Astrocyte (in vitro differentiated cells and primary cell): ENCODE measurements at regions not wholly inside any gene's neighbourhood (a gene's known extent, or its start where the extent isn't known, plus 50 kb on each side); places are given as distances from the start of the nearest gene placed in this dataset.

Source experiments
- DNase-seq: peaks from one replicate; pipeline ENCODE4 v3.0.0-alpha.2; 2010; ENCODE audit warnings: low read depth
- FAIRE-seq: peaks from 2 replicates; lab custom pipeline; 2011; peaks lifted over from hg19 to GRCh38; lab: Jason Lieb, UNC
- H2AFZ ChIP-seq: 2 replicates; pipeline ENCODE4 v1.6.0; 2012; ENCODE audit warnings: low read depth, low read length, inconsistent platforms
- H3K27ac ChIP-seq: 2 replicates; pipeline ENCODE4 v1.5.1; 2011; ENCODE audit warnings: low read depth, low read length, inconsistent platforms
- H3K27me3 ChIP-seq: 2 replicates; pipeline ENCODE4 v1.6.0; 2011; ENCODE audit warnings: low read length, inconsistent platforms; ENCODE audit not compliant: insufficient read depth
- H3K36me3 ChIP-seq: 2 replicates; pipeline ENCODE4 v1.5.1; 2011; ENCODE audit warnings: low read length, inconsistent platforms; ENCODE audit not compliant: insufficient read depth
- H3K4me1 ChIP-seq: 2 replicates; pipeline ENCODE4 v1.5.1; 2011; ENCODE audit warnings: low read length, inconsistent platforms; ENCODE audit not compliant: insufficient read depth
- H3K4me2 ChIP-seq: 2 replicates; pipeline ENCODE4 v1.6.0; 2012; ENCODE audit warnings: low read length, inconsistent platforms
- H3K4me3 ChIP-seq: 2 replicates; pipeline ENCODE4 v1.5.1; 2011; ENCODE audit warnings: low read depth, mild to moderate bottlenecking, low read length, inconsistent platforms; ENCODE audit not compliant: insufficient read depth
- H3K79me2 ChIP-seq: 2 replicates; pipeline ENCODE4 v1.6.0; 2012; ENCODE audit warnings: mild to moderate bottlenecking, low read length, inconsistent platforms; ENCODE audit not compliant: insufficient read depth
- H3K9ac ChIP-seq: 2 replicates; pipeline ENCODE4 v1.6.0; 2012; ENCODE audit warnings: mild to moderate bottlenecking, low read length, inconsistent platforms
- H3K9me3 ChIP-seq: 2 replicates; pipeline ENCODE4 v1.5.1; 2012; ENCODE audit warnings: low read depth, mild to moderate bottlenecking, low read length, inconsistent platforms; ENCODE audit not compliant: insufficient read depth
- H4K20me1 ChIP-seq: 2 replicates; pipeline ENCODE4 v1.6.0; 2012; ENCODE audit warnings: low read length, inconsistent platforms; ENCODE audit not compliant: insufficient read depth
- H3K27ac Mint-ChIP-seq: one replicate; pipeline ENCODE4 v1.8.0; 2021; ENCODE audit warnings: mild to moderate bottlenecking, mixed read lengths; ENCODE audit not compliant: unreplicated experiment
- H3K27me3 Mint-ChIP-seq: one replicate; pipeline ENCODE4 v1.8.0; 2021; ENCODE audit warnings: low read depth, mixed read lengths; ENCODE audit not compliant: unreplicated experiment
- H3K36me3 Mint-ChIP-seq: one replicate; pipeline ENCODE4 v1.8.0; 2021; ENCODE audit warnings: low read depth, mixed read lengths; ENCODE audit not compliant: unreplicated experiment
- H3K4me1 Mint-ChIP-seq: one replicate; pipeline ENCODE4 v1.8.0; 2021; ENCODE audit warnings: low read depth, mixed read lengths; ENCODE audit not compliant: unreplicated experiment
- H3K4me3 Mint-ChIP-seq: one replicate; pipeline ENCODE4 v1.8.0; 2021; ENCODE audit warnings: mild to moderate bottlenecking, moderate library complexity, mixed read lengths; ENCODE audit not compliant: unreplicated experiment
- H3K9me3 Mint-ChIP-seq: one replicate; pipeline ENCODE4 v1.8.0; 2021; ENCODE audit warnings: mild to moderate bottlenecking, mixed read lengths; ENCODE audit not compliant: unreplicated experiment
- CTCF ChIP-seq: IDR thresholded peaks from 2 replicates; pipeline ENCODE4 v1.5.1; 2011; ENCODE audit warnings: low read depth, mild to moderate bottlenecking, inconsistent platforms, low read length, moderate library complexity; ENCODE audit not compliant: insufficient read depth
- EZH2 ChIP-seq: IDR thresholded peaks from 2 replicates; pipeline ENCODE4 v1.6.1; 2012; ENCODE audit warnings: mild to moderate bottlenecking, low read length, inconsistent platforms; ENCODE audit not compliant: insufficient read depth

- Histone ChIP-seq H3K4me2 (no peak overlapping the region), H3K27me3 (peaks cover 2% of the 10 kb centered on the region), H3K27ac (no peak overlapping the region), H3K9ac (no peak overlapping the region), H3K36me3 (no peaks in the 10 kb centered on the region), H4K20me1 (no peaks in the 10 kb centered on the region), H2AFZ (no peak overlapping the region), H3K4me3 (no peak overlapping the region), H3K79me2 (no peaks in the 10 kb centered on the region), H3K4me1 (no peaks in the 10 kb centered on the region), H3K9me3 (no peaks in the 10 kb centered on the region)
- Mint-ChIP-seq H3K9me3 (peaks cover 2% of the 10 kb centered on the region), H3K27ac (no peak overlapping the region), H3K4me1 (no peaks in the 10 kb centered on the region), H3K36me3 (no peaks in the 10 kb centered on the region), H3K4me3 (no peak overlapping the region), H3K27me3 (no peaks in the 10 kb centered on the region)
- DNase-seq (no peak), FAIRE-seq (no peak)
- no peak for TF ChIP-seq CTCF
- no peak for TF ChIP-seq EZH2
Observed at GRCh38 chr5:118598311-118598710, 390.0 kb downstream of the DTWD2 start.

- H3K79me2 ChIP-seq = no peaks in the 10 kb centered on the region
- H3K4me3 ChIP-seq = no peak overlapping the region
- H3K36me3 Mint-ChIP-seq = no peaks in the 10 kb centered on the region
- no peaks in the 10 kb centered on the region for H3K27me3 Mint-ChIP-seq
- H4K20me1 ChIP-seq = no peaks in the 10 kb centered on the region
- H3K4me3 Mint-ChIP-seq = no peak overlapping the region
- H3K27ac Mint-ChIP-seq = no peak overlapping the region
- peaks cover 3% of the 10 kb centered on the region for H3K27me3 ChIP-seq
- no peak overlapping the region for H3K4me2 ChIP-seq
- no peak overlapping the region for H3K27ac ChIP-seq
- H3K9me3 ChIP-seq = no peaks in the 10 kb centered on the region
- no peak for FAIRE-seq
- no peak for DNase-seq
- H3K9me3 Mint-ChIP-seq = peaks cover 2% of the 10 kb centered on the region
- no peak overlapping the region for H2AFZ ChIP-seq
- TF ChIP-seq CTCF (no peak), EZH2 (no peak)
- no peak overlapping the region for H3K9ac ChIP-seq
- H3K36me3 ChIP-seq = no peaks in the 10 kb centered on the region
- no peaks in the 10 kb centered on the region for H3K4me1 Mint-ChIP-seq
- no peaks in the 10 kb centered on the region for H3K4me1 ChIP-seq
Observed at GRCh38 chr5:118597543-118597942, 390.8 kb downstream of the DTWD2 start.

- Histone ChIP-seq H3K36me3 (no peaks in the 10 kb centered on the region), H2AFZ (no peak overlapping the region), H4K20me1 (no peaks in the 10 kb centered on the region), H3K79me2 (no peaks in the 10 kb centered on the region), H3K4me1 (no peaks in the 10 kb centered on the region), H3K27ac (no peak overlapping the region), H3K4me3 (no peak overlapping the region), H3K27me3 (peaks cover 3% of the 10 kb centered on the region), H3K9ac (no peak overlapping the region), H3K9me3 (no peaks in the 10 kb centered on the region), H3K4me2 (no peak overlapping the region)
- FAIRE-seq (no peak), DNase-seq (no peak)
- TF ChIP-seq CTCF (no peak), EZH2 (no peak)
- Mint-ChIP-seq H3K4me1 (no peaks in the 10 kb centered on the region), H3K9me3 (peaks cover 2% of the 10 kb centered on the region), H3K4me3 (no peak overlapping the region), H3K36me3 (no peaks in the 10 kb centered on the region), H3K27ac (no peak overlapping the region), H3K27me3 (peaks cover 2% of the 10 kb centered on the region)
Observed at GRCh38 chr5:118596255-118596654, 392.1 kb downstream of the DTWD2 start.
